Fibroblast of skin of right quadriceps (primary cell): ENCODE measurements at regions not wholly inside any gene's neighbourhood (a gene's known extent, or its start where the extent isn't known, plus 50 kb on each side); places are given as distances from the start of the nearest gene placed in this dataset.

Experiments
- DNase-seq: peaks from one replicate; pipeline ENCODE4 v3.0.0-alpha.2; 2013

GRCh38 chr9:19587678-19588077, 178.9 kb downstream of the ACER2 start:
- no peak for DNase-seq

GRCh38 chr9:19583890-19584289, 175.1 kb downstream of the ACER2 start:
- DNase-seq = no peak

- DNase-seq = no peak
Observed at GRCh38 chr9:19577411-19577810, 168.6 kb downstream of the ACER2 start.

- no peak for DNase-seq
Observed at GRCh38 chr9:19568946-19569345, 160.1 kb downstream of the ACER2 start.

- DNase-seq = no peak
Observed at GRCh38 chr9:19564396-19565061, 155.7 kb downstream of the ACER2 start.

GRCh38 chr9:19555214-19555613, 146.4 kb downstream of the ACER2 start:
- DNase-seq = no peak

- no peak for DNase-seq
Observed at GRCh38 chr9:19554529-19554928, 145.7 kb downstream of the ACER2 start.

- no peak for DNase-seq
Observed at GRCh38 chr9:19553441-19553840, 144.6 kb downstream of the ACER2 start.

GRCh38 chr9:19552282-19553105, 143.7 kb downstream of the ACER2 start:
- DNase-seq = no peak

GRCh38 chr9:19551124-19551929, 142.5 kb downstream of the ACER2 start:
- no peak for DNase-seq

GRCh38 chr9:19550009-19550408, 141.2 kb downstream of the ACER2 start:
- DNase-seq = no peak

- DNase-seq = no peak
Observed at GRCh38 chr9:19533373-19533772, 124.6 kb downstream of the ACER2 start.

- DNase-seq = no peak
Observed at GRCh38 chr9:19527663-19528062, 118.9 kb downstream of the ACER2 start.

GRCh38 chr9:19522558-19522957, 113.7 kb downstream of the ACER2 start:
- no peak for DNase-seq

GRCh38 chr9:19521205-19521604, 112.4 kb downstream of the ACER2 start:
- DNase-seq = no peak

- no peak for DNase-seq
Observed at GRCh38 chr9:19517202-19517942, 108.6 kb downstream of the ACER2 start.

- DNase-seq = no peak
Observed at GRCh38 chr9:19516348-19516747, 107.5 kb downstream of the ACER2 start.

- DNase-seq = peak; percentile 4
Observed at GRCh38 chr9:19513671-19514275, 105.0 kb downstream of the ACER2 start.

- DNase-seq = no peak
Observed at GRCh38 chr9:19512103-19512832, 103.5 kb downstream of the ACER2 start.

- no peak for DNase-seq
Observed at GRCh38 chr9:19511694-19512093, 102.9 kb downstream of the ACER2 start.

- no peak for DNase-seq
Observed at GRCh38 chr9:19510907-19511306, 102.1 kb downstream of the ACER2 start.
